ENCODE measurements at regions not wholly inside any gene's neighbourhood (a gene's known extent, or its start where the extent isn't known, plus 50 kb on each side); places are given as distances from the start of the nearest gene placed in this dataset.

GRCh38 chr4:53866055-53866454 is 198.3 kb downstream of the CHIC2 start:
- FAIRE-seq (no peak), DNase-seq (ENCODE audit: insufficient read length, low spot score) (no peak)
- no peak for TF ChIP-seq CTCF (IDR thresholded peaks at IDR 0.05; ENCODE audit: insufficient read depth, missing control alignments)

- TF ChIP-seq CTCF (IDR thresholded peaks at IDR 0.05; ENCODE audit: insufficient read depth, missing control alignments), result no peak
- FAIRE-seq (no peak), DNase-seq (ENCODE audit: insufficient read length, low spot score) (no peak)
These were observed 199.4 kb downstream of the CHIC2 start for GRCh38 chr4:53865054-53865453.

GRCh38 chr4:53863736-53864365 is 200.6 kb downstream of the CHIC2 start:
- no peak for FAIRE-seq

GRCh38 chr4:53863158-53863557 is 201.2 kb downstream of the CHIC2 start:
- FAIRE-seq (no peak), DNase-seq (ENCODE audit: insufficient read length, low spot score) (no peak)
- TF ChIP-seq CTCF (IDR thresholded peaks at IDR 0.05; ENCODE audit: insufficient read depth, missing control alignments), result no peak

More at GRCh38 chr4:53863736-53864365, 200.6 kb downstream of the CHIC2 start:
- no peak for TF ChIP-seq CTCF (IDR thresholded peaks at IDR 0.05; ENCODE audit: insufficient read depth, missing control alignments)
- no peak for DNase-seq (ENCODE audit: insufficient read length, low spot score)

- no peak for TF ChIP-seq CTCF (IDR thresholded peaks at IDR 0.05; ENCODE audit: insufficient read depth, missing control alignments)
- no peak for DNase-seq (ENCODE audit: insufficient read length, low spot score)
- no peak for FAIRE-seq
These were observed 202.4 kb downstream of the CHIC2 start for GRCh38 chr4:53861856-53862610.

- FAIRE-seq (no peak), DNase-seq (ENCODE audit: insufficient read length, low spot score) (no peak)
- TF ChIP-seq CTCF (IDR thresholded peaks at IDR 0.05; ENCODE audit: insufficient read depth, missing control alignments), result no peak
These were observed 205.1 kb downstream of the CHIC2 start for GRCh38 chr4:53859305-53859704.

GRCh38 chr4:53858744-53859143 is 205.7 kb downstream of the CHIC2 start:
- no peak for DNase-seq (ENCODE audit: insufficient read length, low spot score)
- TF ChIP-seq CTCF (IDR thresholded peaks at IDR 0.05; ENCODE audit: insufficient read depth, missing control alignments), result no peak
- no peak for FAIRE-seq

Measured in D721Med (cell line).